ENCODE measurements at regions not wholly inside any gene's neighbourhood (a gene's known extent, or its start where the extent isn't known, plus 50 kb on each side); places are given as distances from the start of the nearest gene placed in this dataset.

DNA sequence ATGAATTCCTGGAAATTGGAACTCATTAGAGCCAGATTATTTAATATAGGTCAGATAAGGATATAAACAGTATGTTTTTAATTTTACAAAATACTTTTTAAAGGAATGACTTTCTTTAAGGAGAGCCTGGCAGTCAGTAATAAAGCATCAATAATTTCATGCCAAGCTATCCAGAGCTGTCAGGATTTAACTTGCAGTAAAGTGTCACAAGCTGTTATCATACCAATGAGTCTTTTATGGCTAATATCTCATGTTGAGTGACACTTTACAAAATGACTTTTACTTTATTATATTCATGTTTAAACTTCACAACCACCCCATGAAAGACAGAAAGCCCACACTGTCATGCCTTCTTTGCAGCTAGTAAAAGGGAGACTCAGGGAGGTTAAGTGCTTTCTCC lies 72.9 kb upstream of the C3orf49 start:
- Mint-ChIP-seq H3K27ac (no peak overlapping the region), H3K4me1 (ENCODE audit: low read depth) (no peaks in the 10 kb centered on the region), H3K36me3 (ENCODE audit: insufficient read depth in 2 of 2) (peaks cover 0 to 2% of the 10 kb centered on the region in 2 donors), H3K4me3 (no peak overlapping the region), H3K9me3 (peaks cover 1 to 6% of the 10 kb centered on the region in 2 donors), H3K27me3 (ENCODE audit: low read depth) (no peaks in the 10 kb centered on the region)
- no peak for ATAC-seq (replicated peaks in 1 of 2)
- no peak for DNase-seq

DNA sequence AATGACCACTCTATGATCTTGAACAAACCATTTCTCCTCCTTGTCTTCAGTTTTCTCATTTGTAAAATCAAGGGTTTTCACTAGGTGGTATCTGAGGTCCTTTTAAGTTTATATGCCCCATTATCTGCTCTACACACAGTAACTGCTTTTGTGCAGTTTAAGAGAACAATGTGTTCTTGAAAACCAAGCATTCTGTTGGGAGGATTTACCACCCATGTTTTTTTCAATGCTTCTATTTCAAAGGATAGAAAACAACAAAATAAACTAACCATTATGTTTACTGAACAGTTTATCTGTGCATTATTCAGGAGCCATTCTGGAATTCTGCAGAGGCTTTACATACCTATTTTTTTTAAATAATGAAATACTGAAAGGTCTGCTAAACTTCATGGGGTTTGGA lies 67.6 kb upstream of the C3orf49 start:
- H3K27me3 Mint-ChIP-seq (ENCODE audit: low read depth) = no peaks in the 10 kb centered on the region
- ATAC-seq (replicated peaks in 1 of 2) (no peak), DNase-seq (no peak)
- no peak overlapping the region for H3K27ac Mint-ChIP-seq
- peaks cover 1 to 6% of the 10 kb centered on the region in 2 donors for H3K9me3 Mint-ChIP-seq
- peaks cover 0 to 2% of the 10 kb centered on the region in 2 donors for H3K36me3 Mint-ChIP-seq (ENCODE audit: insufficient read depth in 2 of 2)
- H3K4me1 Mint-ChIP-seq (ENCODE audit: low read depth) = no peaks in the 10 kb centered on the region
- H3K4me3 Mint-ChIP-seq = no peak overlapping the region

DNA sequence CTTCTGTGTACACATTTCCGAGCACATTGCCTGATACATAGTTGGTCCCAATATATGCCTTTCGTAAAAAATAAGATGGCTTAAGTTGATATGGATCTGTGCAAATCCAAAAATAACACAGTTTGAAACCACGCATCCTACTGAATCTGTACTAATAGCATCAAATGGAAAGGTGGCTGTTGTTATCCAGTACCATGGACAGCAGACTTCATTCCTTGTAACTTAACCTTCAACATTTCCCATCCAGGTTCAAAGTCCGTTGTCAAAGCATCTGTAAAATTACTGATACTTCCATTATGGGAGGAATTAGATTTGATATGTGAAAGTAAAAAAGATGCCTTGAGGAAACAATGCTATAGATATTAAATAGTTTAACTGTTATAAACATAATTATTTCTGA lies 65.5 kb upstream of the C3orf49 start:
- Mint-ChIP-seq H3K9me3 (no peaks in the 10 kb centered on the region), H3K27ac (no peak overlapping the region), H3K36me3 (ENCODE audit: insufficient read depth in 2 of 2) (no peaks in the 10 kb centered on the region), H3K27me3 (ENCODE audit: low read depth) (no peaks in the 10 kb centered on the region), H3K4me1 (ENCODE audit: low read depth) (no peaks in the 10 kb centered on the region), H3K4me3 (no peak overlapping the region)
- DNase-seq = no peak
- ATAC-seq (replicated peaks in 1 of 2) = no peak

DNA sequence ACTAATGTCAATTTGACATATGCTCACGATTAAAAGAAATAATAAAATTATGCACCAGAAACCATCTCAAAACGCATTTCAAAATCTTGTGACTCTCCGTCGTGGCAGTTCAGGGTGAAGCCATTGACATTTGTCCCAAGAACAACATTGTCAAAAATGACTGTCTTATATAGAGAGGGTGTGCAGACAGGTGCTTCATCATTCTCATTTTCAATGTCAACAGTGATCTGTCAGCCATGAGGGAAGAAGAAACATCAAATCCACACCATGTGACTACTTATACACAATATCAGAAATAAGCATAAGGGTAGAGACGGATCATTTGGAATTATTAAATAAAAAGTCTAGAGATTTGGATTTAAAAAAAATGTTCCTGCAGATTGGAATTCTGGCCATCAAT lies 65.1 kb upstream of the C3orf49 start:
- ATAC-seq (replicated peaks in 1 of 2) (no peak), DNase-seq (no peak)
- H3K27ac Mint-ChIP-seq = no peak overlapping the region
- H3K4me1 Mint-ChIP-seq (ENCODE audit: low read depth) = no peaks in the 10 kb centered on the region
- no peak overlapping the region for H3K4me3 Mint-ChIP-seq
- no peaks in the 10 kb centered on the region for H3K36me3 Mint-ChIP-seq (ENCODE audit: insufficient read depth in 2 of 2)
- H3K27me3 Mint-ChIP-seq (ENCODE audit: low read depth) = no peaks in the 10 kb centered on the region
- H3K9me3 Mint-ChIP-seq = no peaks in the 10 kb centered on the region

DNA sequence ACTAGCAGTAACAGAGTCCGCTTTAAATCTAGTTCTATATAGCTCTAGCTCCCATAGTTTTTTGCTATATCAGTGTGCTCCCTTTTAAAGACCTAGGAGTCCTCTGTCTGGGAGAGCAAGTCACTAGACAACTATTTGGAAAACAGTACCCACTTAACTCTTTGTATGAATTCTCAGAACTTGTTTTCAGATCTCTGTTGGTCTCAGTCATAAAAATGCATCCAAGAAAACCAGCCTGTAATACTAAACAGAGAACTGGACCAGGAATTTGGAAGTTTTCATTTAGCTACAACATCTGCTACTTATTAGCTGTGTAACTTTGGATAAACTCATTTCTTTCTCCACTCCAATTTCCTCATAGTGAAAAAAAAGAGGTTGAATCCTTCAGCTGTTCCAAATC lies 56.9 kb upstream of the C3orf49 start:
- Mint-ChIP-seq H3K27ac (peak overlapping the region; percentile 19), H3K9me3 (peaks cover 1 to 3% of the 10 kb centered on the region in 2 donors), H3K4me1 (ENCODE audit: low read depth) (no peaks in the 10 kb centered on the region), H3K36me3 (ENCODE audit: insufficient read depth in 2 of 2) (no peaks in the 10 kb centered on the region), H3K27me3 (ENCODE audit: low read depth) (peaks cover 14% of the 10 kb centered on the region), H3K4me3 (no peak overlapping the region)
- no peak for ATAC-seq (replicated peaks in 1 of 2)
- DNase-seq = no peak

DNA sequence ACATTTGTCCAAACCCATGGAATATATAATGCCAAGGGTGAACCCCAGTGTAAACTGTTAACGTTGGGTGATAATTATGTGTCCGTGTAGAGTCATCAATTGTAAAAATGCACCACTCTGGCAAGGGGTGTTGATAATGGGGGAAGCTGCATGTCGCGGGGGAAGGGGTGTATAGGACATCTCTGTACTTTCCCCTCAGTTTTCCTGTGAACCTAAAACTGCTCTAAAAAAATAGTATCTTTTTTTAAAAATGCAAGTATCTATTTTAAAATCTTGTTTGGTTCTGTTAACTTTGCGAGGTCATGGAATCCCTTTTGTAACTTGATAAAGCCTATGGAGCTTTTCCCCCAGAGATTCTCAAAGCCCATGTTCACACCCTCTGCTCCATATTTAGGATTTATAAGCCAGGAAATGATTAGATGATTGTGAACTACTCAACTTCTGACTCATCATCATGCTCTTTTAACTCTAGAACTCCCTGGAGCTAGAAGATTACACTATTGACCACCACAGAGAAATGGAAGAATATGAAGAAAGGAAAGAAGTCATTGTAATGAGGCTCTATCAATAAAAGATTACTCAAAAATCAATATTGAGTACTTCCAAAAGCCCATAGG lies 56.1 kb upstream of the C3orf49 start:
- no peak for ATAC-seq (replicated peaks in 1 of 2)
- Mint-ChIP-seq H3K4me3 (no peak overlapping the region), H3K27me3 (ENCODE audit: low read depth) (peaks cover 14% of the 10 kb centered on the region), H3K27ac (no peak overlapping the region), H3K4me1 (ENCODE audit: low read depth) (no peaks in the 10 kb centered on the region), H3K9me3 (peaks cover 1 to 3% of the 10 kb centered on the region in 2 donors), H3K36me3 (ENCODE audit: insufficient read depth in 2 of 2) (no peaks in the 10 kb centered on the region)
- DNase-seq = no peak

DNA sequence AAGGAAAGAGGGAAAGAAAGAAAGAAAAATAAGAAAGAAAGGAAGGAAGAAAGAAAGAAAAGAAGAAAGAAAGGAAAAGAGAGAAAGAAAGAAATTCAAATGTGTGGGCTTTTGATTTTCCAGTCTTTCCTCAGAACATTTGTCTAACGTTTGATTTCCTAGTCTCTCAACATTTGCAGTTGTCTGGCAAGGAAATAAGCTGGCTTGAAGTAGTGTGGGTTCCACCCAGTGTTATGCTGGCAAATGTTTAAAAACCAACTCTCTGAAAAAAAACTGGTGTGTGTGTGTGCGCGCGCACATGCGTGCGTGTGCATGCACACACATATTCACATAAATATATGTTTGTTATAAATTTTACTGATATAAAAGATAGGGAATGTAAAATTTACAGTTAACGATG lies 54.6 kb upstream of the C3orf49 start:
- no peak overlapping the region for H3K4me3 Mint-ChIP-seq
- H3K27me3 Mint-ChIP-seq (ENCODE audit: low read depth) = peaks cover 14% of the 10 kb centered on the region
- H3K9me3 Mint-ChIP-seq = peaks cover 1 to 6% of the 10 kb centered on the region in 2 donors
- DNase-seq (no peak), ATAC-seq (replicated peaks in 1 of 2) (no peak)
- H3K4me1 Mint-ChIP-seq (ENCODE audit: low read depth) = no peaks in the 10 kb centered on the region
- no peak overlapping the region for H3K27ac Mint-ChIP-seq
- no peaks in the 10 kb centered on the region for H3K36me3 Mint-ChIP-seq (ENCODE audit: insufficient read depth in 2 of 2)

DNA sequence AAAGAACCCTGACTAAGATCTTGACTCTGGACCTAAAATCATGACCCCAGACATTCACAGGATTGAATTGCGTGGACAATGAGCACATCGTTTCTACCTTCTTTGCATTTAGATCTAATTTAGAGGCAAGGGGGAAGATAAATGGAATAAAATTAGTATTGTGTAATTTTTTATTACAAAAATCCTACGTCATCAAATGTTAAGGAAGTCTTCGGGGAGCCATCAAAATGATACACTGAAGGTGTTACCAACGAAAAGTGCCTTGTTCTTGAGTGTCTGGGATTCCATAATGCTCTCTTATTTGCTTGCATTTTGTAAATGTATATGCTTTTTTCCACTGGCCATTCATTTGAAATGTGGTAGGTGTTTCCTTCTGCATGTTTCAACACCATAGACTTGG lies 52.8 kb upstream of the C3orf49 start:
- Mint-ChIP-seq H3K27ac (no peak overlapping the region), H3K36me3 (ENCODE audit: insufficient read depth in 2 of 2) (no peaks in the 10 kb centered on the region), H3K9me3 (peaks cover 1 to 7% of the 10 kb centered on the region in 2 donors), H3K4me1 (ENCODE audit: low read depth) (no peaks in the 10 kb centered on the region), H3K27me3 (ENCODE audit: low read depth) (peaks cover 14% of the 10 kb centered on the region), H3K4me3 (no peak overlapping the region)
- no peak for ATAC-seq (replicated peaks in 1 of 2)
- no peak for DNase-seq

DNA sequence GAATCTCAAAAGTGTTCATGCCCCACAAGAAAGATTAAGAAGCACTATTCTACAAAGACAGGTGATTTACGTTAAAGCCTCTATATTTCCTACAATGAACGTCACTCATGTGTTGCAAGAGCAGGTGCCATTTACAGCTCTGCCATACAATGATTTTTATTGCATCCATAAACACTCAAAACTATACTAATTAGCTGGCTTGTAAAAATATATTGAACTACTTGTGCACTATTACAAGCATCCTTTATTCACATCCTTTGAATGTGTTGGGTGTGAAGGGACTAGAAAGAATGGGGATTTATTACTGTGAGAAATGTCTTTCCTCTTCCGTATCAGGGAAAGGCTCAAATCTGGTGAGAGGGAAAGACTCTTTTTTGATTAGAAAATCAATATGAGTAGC lies 50.7 kb upstream of the C3orf49 start:
- H3K27me3 Mint-ChIP-seq (ENCODE audit: low read depth) = peaks cover 10% of the 10 kb centered on the region
- H3K27ac Mint-ChIP-seq = no peak overlapping the region
- no peak overlapping the region for H3K4me3 Mint-ChIP-seq
- H3K36me3 Mint-ChIP-seq (ENCODE audit: insufficient read depth in 2 of 2) = no peaks in the 10 kb centered on the region
- H3K4me1 Mint-ChIP-seq (ENCODE audit: low read depth) = no peaks in the 10 kb centered on the region
- DNase-seq (no peak), ATAC-seq (replicated peaks in 1 of 2) (no peak)
- peaks cover 3 to 6% of the 10 kb centered on the region in 2 donors for H3K9me3 Mint-ChIP-seq

DNA sequence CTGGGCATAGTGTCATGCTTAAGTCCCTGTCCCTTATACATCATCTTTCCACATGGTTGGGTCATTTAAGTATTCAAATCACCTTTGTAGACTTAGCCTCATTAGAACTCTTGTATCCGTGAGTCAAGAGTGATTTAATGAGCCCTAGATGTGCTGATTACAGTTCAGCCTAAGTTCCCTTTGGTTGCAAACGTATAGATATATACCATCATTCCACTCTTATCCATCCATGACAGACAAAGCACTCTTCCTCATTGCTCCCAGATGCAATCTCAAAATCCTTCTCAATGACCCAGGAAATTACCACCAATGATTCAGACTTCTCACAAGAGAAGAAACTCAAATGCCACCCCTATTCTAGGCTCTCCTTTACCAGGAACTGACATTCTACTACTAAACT lies 50.2 kb upstream of the C3orf49 start:
- H3K9me3 Mint-ChIP-seq = peaks cover 2 to 4% of the 10 kb centered on the region in 2 donors
- H3K27ac Mint-ChIP-seq = no peak overlapping the region
- no peak overlapping the region for H3K4me3 Mint-ChIP-seq
- H3K4me1 Mint-ChIP-seq (ENCODE audit: low read depth) = no peaks in the 10 kb centered on the region
- no peak for ATAC-seq (replicated peaks in 1 of 2)
- H3K36me3 Mint-ChIP-seq (ENCODE audit: insufficient read depth in 2 of 2) = no peaks in the 10 kb centered on the region
- DNase-seq = no peak
- H3K27me3 Mint-ChIP-seq (ENCODE audit: low read depth) = peaks cover 5% of the 10 kb centered on the region
